K562 (cell line): ENCODE measurements at regions not wholly inside any gene's neighbourhood (a gene's known extent, or its start where the extent isn't known, plus 50 kb on each side); places are given as distances from the start of the nearest gene placed in this dataset.

Experiments
- BCOR ChIP-seq: fragments of 450-650 bp; IDR thresholded peaks from 2 replicates; pipeline ENCODE4 v1.6.1; 2016
- BRF1 ChIP-seq: IDR thresholded peaks from 3 replicates; pipeline ENCODE4 v1.6.1; 2011; ENCODE audit warnings: borderline replicate concordance, mild to moderate bottlenecking; ENCODE audit not compliant: insufficient read length; ENCODE audit errors: extremely low read depth
- CREM ChIP-seq: IDR thresholded peaks from 2 replicates; pipeline ENCODE4 v1.6.1; 2014; ENCODE audit warnings: antibody characterized with exemption, low read depth
- HDAC3 ChIP-seq: fragments of 450-650 bp; IDR thresholded peaks from 2 replicates; pipeline ENCODE4 v1.6.1; 2018; ENCODE audit warnings: borderline replicate concordance, mild to moderate bottlenecking, moderate library complexity; ENCODE audit not compliant: partially characterized antibody
- MBD2 ChIP-seq: sonication (generic); IDR thresholded peaks from 2 replicates; pipeline ENCODE4 v1.6.1; 2016; ENCODE audit warnings: low read depth, borderline replicate concordance
- PHF21A ChIP-seq: fragments of 450-650 bp; IDR thresholded peaks from 2 replicates; pipeline ENCODE4 v1.6.1; 2017; ENCODE audit warnings: low read depth, borderline replicate concordance
- RFX1 ChIP-seq: fragments of 450-650 bp; IDR thresholded peaks from 2 replicates; pipeline ENCODE4 v1.6.1; 2016; ENCODE audit warnings: mild to moderate bottlenecking, moderate library complexity
- SMARCA5 ChIP-seq: fragments of 450-650 bp; IDR thresholded peaks from 2 replicates; pipeline ENCODE4 v1.6.1; 2016
- TF ChIP-seq, protein P1 (sequence below): sonication (generic); formaldehyde crosslinking; IDR thresholded peaks from 2 replicates; pipeline ENCODE4 v1.8.1; 2023; ENCODE audit warnings: missing genetic modification reagents, mild to moderate bottlenecking, borderline replicate concordance
- TF ChIP-seq, protein P2 (sequence below), 2 experiments: fragments of 450-650 bp in 1 of 2; sonication (generic) in 1 of 2; formaldehyde crosslinking; conservative IDR thresholded peaks; 2 replicates each; pipeline versions ENCODE4 v1.4.0 to v1.8.1; 2020 to 2022; ENCODE audit warnings: mild to moderate bottlenecking in 1 of 2, missing genetic modification reagents in 1 of 2
- TF ChIP-seq, protein P3 (sequence below), 2 experiments: fragments of 450-650 bp in 1 of 2; sonication (generic) in 1 of 2; formaldehyde crosslinking in 1 of 2; IDR thresholded peaks in 1 of 2; conservative IDR thresholded peaks in 1 of 2; 2 replicates each; pipeline versions ENCODE4 v1.6.1 to v1.8.1; 2016 to 2023; ENCODE audit warnings: mild to moderate bottlenecking in 2 of 2, moderate library complexity in 2 of 2, inconsistent platforms in 1 of 2, missing genetic modification reagents in 1 of 2
- TF ChIP-seq, protein P4 (sequence below): sonication (generic); formaldehyde crosslinking; IDR thresholded peaks from 2 replicates; pipeline ENCODE4 v1.8.1; 2023; ENCODE audit warnings: mild to moderate bottlenecking, missing genetic modification reagents, moderate library complexity

DNA sequence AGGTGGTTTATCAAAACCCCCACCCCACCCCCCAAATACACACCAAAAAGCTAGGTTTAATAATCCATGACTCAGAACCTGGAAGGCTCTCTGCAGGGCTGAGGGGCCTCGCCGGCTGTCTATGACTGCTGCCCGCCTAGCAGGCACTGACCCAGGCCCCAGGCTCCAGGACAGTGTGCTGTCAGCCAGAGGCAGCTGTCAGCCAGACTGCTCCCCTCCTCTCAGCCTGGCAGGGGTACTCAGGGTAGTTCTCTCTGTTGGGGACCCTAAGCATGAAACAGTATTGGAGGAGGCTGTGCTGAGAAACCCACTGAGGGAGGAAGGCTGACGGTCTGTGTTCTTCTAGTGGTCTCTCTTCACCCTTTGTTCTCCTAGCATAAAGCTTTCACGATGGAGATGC lies 90.3 kb downstream of the CCDC185 start (continued):
- TF ChIP-seq, protein P1, sequence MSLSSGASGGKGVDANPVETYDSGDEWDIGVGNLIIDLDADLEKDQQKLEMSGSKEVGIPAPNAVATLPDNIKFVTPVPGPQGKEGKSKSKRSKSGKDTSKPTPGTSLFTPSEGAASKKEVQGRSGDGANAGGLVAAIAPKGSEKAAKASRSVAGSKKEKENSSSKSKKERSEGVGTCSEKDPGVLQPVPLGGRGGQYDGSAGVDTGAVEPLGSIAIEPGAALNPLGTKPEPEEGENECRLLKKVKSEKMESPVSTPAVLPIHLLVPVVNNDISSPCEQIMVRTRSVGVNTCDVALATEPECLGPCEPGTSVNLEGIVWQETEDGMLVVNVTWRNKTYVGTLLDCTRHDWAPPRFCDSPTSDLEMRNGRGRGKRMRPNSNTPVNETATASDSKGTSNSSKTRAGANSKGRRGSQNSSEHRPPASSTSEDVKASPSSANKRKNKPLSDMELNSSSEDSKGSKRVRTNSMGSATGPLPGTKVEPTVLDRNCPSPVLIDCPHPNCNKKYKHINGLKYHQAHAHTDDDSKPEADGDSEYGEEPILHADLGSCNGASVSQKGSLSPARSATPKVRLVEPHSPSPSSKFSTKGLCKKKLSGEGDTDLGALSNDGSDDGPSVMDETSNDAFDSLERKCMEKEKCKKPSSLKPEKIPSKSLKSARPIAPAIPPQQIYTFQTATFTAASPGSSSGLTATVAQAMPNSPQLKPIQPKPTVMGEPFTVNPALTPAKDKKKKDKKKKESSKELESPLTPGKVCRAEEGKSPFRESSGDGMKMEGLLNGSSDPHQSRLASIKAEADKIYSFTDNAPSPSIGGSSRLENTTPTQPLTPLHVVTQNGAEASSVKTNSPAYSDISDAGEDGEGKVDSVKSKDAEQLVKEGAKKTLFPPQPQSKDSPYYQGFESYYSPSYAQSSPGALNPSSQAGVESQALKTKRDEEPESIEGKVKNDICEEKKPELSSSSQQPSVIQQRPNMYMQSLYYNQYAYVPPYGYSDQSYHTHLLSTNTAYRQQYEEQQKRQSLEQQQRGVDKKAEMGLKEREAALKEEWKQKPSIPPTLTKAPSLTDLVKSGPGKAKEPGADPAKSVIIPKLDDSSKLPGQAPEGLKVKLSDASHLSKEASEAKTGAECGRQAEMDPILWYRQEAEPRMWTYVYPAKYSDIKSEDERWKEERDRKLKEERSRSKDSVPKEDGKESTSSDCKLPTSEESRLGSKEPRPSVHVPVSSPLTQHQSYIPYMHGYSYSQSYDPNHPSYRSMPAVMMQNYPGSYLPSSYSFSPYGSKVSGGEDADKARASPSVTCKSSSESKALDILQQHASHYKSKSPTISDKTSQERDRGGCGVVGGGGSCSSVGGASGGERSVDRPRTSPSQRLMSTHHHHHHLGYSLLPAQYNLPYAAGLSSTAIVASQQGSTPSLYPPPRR (CRISPR knock-in tag) = no peak
- TF ChIP-seq, protein P2, sequence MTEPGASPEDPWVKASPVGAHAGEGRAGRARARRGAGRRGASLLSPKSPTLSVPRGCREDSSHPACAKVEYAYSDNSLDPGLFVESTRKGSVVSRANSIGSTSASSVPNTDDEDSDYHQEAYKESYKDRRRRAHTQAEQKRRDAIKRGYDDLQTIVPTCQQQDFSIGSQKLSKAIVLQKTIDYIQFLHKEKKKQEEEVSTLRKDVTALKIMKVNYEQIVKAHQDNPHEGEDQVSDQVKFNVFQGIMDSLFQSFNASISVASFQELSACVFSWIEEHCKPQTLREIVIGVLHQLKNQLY (CRISPR knock-in tag; conservative IDR thresholded peaks at IDR 0.05) = no peak
- no peak for TF ChIP-seq HDAC3
- TF ChIP-seq MBD2 = no peak
- no peak for TF ChIP-seq RFX1
- TF ChIP-seq SMARCA5 = no peak
- TF ChIP-seq PHF21A = no peak
- TF ChIP-seq CREM = no peak
- TF ChIP-seq BRF1 = no peak
- TF ChIP-seq BCOR = no peak
- TF ChIP-seq, protein P3, sequence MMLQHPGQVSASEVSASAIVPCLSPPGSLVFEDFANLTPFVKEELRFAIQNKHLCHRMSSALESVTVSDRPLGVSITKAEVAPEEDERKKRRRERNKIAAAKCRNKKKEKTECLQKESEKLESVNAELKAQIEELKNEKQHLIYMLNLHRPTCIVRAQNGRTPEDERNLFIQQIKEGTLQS (IDR thresholded peaks at IDR 0.05) = no peak
- TF ChIP-seq, protein P3 (CRISPR knock-in tag; conservative IDR thresholded peaks at IDR 0.05) = no peak
- TF ChIP-seq, protein P4, sequence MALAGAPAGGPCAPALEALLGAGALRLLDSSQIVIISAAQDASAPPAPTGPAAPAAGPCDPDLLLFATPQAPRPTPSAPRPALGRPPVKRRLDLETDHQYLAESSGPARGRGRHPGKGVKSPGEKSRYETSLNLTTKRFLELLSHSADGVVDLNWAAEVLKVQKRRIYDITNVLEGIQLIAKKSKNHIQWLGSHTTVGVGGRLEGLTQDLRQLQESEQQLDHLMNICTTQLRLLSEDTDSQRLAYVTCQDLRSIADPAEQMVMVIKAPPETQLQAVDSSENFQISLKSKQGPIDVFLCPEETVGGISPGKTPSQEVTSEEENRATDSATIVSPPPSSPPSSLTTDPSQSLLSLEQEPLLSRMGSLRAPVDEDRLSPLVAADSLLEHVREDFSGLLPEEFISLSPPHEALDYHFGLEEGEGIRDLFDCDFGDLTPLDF (CRISPR knock-in tag) = no peak
